Gastroesophageal sphincter (tissue), 3 donors: ENCODE measurements at regions not wholly inside any gene's neighbourhood (a gene's known extent, or its start where the extent isn't known, plus 50 kb on each side); places are given as distances from the start of the nearest gene placed in this dataset.

Experiments
- EP300 ChIP-seq: sonication (generic); formaldehyde crosslinking; IDR thresholded peaks from one replicate; pipeline ENCODE4 v1.6.1; 2017; ENCODE audit warnings: antibody characterized with exemption, mild to moderate bottlenecking
- POLR2A ChIP-seq, 2 donors: fragments of 450-650 bp; IDR thresholded peaks; one replicate each; pipeline ENCODE4 v1.6.1; 2017; ENCODE audit warnings: antibody characterized with exemption in 2 of 2, mild to moderate bottlenecking in 2 of 2, moderate library complexity in 1 of 2
- TF ChIP-seq, protein P1 (sequence below), 4 experiments: fragments of 200-600 bp in 2 of 4; fragments of 450-650 bp in 2 of 4; sonication (generic) in 1 of 4; IDR thresholded peaks; one replicate each; pipeline ENCODE4 v1.5.1; 2017 to 2019; ENCODE audit warnings: antibody characterized with exemption in 4 of 4, mild to moderate bottlenecking in 2 of 4, moderate library complexity in 2 of 4

DNA sequence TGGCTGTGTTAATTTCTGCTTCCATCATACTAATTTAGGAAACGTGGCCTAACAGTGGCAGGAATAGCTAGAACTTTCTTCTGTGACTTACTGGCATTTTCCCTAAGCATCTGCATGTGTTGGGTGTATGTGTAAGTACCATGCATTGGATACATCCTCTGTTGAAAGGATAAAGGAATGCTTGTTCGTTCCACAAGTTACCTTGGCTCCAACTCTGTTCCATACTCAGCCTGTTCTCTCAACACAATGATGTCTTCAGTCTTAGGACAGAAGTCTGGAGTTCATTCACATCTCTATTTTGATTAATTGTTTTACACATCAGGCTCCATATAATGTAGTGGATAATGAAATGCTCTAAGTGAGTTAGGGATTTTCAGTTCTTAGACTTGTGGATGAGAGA lies 190.1 kb upstream of the DMRT1 start:
- no peak for TF ChIP-seq EP300
- TF ChIP-seq, protein P1, sequence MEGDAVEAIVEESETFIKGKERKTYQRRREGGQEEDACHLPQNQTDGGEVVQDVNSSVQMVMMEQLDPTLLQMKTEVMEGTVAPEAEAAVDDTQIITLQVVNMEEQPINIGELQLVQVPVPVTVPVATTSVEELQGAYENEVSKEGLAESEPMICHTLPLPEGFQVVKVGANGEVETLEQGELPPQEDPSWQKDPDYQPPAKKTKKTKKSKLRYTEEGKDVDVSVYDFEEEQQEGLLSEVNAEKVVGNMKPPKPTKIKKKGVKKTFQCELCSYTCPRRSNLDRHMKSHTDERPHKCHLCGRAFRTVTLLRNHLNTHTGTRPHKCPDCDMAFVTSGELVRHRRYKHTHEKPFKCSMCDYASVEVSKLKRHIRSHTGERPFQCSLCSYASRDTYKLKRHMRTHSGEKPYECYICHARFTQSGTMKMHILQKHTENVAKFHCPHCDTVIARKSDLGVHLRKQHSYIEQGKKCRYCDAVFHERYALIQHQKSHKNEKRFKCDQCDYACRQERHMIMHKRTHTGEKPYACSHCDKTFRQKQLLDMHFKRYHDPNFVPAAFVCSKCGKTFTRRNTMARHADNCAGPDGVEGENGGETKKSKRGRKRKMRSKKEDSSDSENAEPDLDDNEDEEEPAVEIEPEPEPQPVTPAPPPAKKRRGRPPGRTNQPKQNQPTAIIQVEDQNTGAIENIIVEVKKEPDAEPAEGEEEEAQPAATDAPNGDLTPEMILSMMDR (IDR thresholded peaks at IDR 0.05) = no peak
- TF ChIP-seq POLR2A (IDR thresholded peaks at IDR 0.05) = no peak
